ENCODE measurements at regions not wholly inside any gene's neighbourhood (a gene's known extent, or its start where the extent isn't known, plus 50 kb on each side); places are given as distances from the start of the nearest gene placed in this dataset.
A peak's percentile ranks its signal among the peaks of the same experiment; 100 is the strongest.

- no peak for DNase-seq (ENCODE audit: low spot score)
Observed at GRCh38 chr5:107146901-107147300, 523.8 kb downstream of the EFNA5 start.

- no peak for DNase-seq (ENCODE audit: low spot score)
Observed at GRCh38 chr5:107135391-107135790, 535.3 kb downstream of the EFNA5 start.

- DNase-seq (ENCODE audit: low spot score), result no peak
Observed at GRCh38 chr5:107134931-107135330, 535.8 kb downstream of the EFNA5 start.

GRCh38 chr5:107129051-107129450 lies 541.7 kb downstream of the EFNA5 start:
- DNase-seq (ENCODE audit: low spot score), result no peak

GRCh38 chr5:107127878-107128277 lies 542.9 kb downstream of the EFNA5 start:
- no peak for DNase-seq (ENCODE audit: low spot score)

DNA sequence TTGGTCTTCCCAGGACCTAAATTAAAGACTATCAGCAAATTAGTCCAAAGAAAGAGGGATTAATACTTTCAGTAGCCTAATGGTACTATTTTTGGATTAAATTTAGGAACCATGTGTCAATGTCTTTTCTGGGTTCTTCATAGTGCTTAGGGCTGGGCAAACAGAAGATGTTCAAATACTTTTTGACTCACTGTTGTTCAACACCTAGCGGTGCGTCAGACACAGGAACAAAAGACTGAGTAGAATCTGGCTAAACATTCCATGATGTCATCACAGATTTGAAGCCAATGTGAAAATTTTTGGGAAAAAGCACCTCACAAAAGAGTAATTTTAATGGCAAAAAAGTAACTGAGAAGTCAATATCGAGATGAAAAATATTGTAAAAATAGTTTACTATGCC lies 544.4 kb downstream of the EFNA5 start:
- no peak for DNase-seq (ENCODE audit: low spot score)

DNA sequence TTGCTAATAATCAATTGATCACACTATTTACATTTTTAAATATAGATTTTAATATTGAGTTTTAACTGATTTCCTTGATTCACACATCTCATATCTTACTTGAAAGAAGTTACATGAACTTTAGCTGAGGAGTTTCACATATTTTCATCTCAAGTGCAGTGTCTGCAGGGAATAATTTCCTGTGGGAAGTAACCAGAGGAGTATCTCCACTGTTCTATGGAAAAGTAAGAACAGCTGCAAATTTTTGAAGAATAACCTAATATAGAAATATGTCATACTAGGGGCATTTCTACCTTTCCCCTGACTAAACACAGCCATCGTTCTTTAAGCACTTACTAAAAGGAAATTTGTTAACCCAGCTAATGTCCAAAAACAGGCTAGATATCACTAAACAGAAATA lies 546.4 kb downstream of the EFNA5 start:
- no peak for DNase-seq (ENCODE audit: low spot score)

DNA sequence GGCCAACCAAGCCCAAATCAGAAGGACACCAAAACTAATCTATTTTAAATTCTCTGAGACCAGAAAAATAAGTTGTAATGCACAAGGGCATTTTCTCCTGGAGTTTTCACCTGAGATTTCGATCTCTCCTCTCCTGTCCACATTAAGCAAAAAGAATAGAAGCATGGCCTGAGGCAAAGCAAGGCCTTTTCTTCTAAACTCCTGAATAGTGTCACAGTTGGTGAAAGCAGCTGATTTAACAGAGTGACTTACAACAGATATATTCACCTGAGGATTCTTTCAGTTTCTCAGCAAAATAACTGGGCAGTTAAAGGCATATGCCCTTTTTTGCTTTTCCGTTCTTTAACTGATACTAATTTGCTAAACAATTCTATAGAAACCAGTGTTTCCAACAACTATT lies 547.7 kb downstream of the EFNA5 start:
- DNase-seq (ENCODE audit: low spot score), result no peak

GRCh38 chr5:107121793-107122519 lies 548.8 kb downstream of the EFNA5 start:
- no peak for DNase-seq (ENCODE audit: low spot score)

DNA sequence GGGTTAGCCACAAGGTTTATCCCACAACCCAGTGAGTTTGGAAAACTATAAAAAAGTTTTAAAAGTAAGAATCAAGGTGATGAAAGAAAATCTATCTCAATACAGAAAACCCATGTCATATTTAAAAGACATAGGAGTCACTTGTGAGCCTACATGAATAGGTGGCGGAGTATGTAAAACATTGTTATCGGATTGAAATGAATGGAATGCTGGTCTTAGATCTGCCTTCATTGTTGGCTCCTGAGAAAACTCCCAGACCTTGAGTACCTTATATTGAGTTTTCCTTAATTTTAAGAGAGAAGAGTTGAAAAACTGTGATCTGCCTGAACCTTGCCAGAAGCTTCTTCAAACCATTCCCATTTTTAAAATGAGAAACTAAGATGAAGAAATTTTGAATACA lies 551.1 kb downstream of the EFNA5 start:
- no peak for DNase-seq (ENCODE audit: low spot score)

DNA sequence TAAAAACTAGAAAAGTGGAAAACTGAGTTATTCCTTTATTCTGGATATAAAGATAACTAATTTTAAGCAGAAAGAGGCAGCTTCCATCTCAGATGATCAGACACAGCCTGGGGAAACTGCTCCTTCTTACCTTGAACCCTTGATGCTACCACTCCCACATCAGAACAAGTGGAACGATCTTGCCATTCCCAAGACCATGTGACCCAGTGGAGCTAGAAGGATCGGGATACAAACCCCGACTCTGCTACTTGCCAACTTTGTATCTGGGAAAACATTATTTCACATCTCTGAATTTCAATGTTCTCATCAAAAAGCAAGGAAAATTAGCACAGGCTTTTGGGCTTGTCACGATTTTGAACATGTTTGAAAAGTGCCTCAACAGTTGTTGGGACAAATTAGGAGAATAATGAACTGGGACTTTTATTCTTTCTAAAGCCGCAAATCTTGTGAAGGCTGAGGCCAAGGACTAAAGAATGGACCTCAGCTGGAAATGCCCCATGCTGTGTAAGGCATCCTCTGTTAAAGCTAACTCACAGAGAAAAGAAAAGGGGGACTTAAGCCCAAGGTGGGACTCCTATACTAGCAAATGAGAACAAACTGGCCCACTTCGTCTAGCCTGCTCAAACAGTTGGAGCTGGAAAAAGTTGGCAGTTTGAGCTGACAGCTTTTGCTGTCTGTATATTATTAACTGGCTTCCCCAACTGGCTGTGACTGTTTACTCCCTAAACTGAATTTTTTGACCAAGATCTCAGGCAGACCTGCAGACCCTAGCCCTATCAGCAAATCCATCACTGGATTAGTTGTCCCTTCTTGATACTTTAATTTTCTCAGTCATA lies 552.3 kb downstream of the EFNA5 start:
- peak; percentile 36 for DNase-seq (ENCODE audit: low spot score)

DNA sequence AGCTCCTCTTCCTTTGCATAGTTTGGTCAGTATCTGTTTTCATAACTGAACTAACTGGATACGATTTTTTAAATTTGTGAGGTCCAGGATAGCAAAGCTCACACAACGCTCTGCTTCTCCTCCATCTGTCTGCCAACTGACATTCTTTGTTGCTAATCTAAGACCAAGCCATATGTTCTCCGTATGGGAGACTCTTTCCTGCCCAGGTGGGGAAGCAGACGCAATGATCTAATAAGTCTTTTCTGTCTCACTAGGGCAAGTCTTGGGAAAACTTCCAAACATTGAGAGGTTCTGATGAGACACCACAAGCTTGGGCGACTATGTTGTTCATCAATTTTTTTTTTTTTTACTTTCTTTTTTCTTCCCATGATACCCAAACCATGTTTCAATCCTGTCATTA lies 558.5 kb downstream of the EFNA5 start:
- DNase-seq (ENCODE audit: low spot score), result no peak

DNA sequence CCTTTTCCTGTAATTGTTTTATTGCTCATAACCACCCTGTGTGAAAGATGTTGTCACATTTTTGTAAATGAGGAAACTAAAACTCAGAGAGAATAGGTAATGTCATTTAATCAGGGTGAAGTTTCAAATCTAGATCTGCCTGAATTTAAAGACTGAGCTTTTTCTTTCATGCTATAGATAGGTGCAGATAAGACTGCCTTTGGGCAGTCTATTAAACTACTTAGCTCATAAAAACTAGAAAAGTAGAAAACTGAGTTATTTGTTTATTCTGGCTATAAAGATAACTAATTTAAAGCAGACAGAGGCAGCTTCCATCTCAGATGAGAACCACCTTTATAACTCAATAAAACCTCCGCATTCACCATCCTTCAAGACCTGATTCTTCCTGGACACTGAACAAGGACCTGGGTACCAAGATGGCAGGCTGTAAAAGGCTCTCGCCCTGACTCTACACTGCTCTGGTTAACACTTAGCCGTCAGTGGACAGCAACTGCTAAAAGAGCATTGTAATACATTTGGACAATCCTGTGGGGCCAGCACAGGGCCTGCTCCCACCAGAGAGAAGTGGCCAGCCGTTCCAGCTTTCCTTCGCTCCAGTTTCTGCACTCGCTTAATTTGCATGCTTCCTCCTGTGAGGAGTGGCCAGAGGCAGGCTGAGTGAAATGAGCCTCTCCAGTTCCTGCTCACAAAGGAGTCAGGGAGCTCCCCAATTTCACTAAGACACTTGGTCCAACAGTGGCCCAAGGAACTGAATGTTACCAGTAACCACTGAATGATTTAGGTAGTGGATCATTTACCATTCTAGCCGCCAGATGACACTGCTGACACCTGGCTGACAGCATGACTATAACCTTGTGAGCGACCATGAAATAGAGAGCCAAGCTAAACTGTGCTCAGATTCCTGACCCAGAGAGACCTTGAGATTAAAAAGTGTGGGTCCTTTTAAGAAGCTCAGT lies 566.4 kb downstream of the EFNA5 start:
- peak; percentile 26 for DNase-seq (ENCODE audit: low spot score)

DNA sequence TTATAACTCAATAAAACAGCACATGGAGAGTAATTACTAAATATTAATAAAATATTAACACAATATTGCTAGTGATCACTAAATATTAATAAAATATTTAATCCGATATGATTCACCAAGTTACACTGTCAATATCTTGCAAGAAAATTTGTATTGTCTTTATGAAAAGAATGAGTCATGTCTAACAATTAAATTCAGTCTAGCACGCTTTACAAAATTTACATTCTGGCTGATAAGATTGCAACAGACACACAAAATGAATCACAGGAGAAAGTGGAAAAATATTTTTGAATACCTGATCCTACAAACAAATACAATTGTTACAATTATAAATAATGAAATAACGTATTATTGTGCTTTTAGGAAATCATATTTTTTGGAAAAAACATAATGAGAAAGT lies 567.2 kb downstream of the EFNA5 start:
- DNase-seq (ENCODE audit: low spot score), result no peak

- no peak for DNase-seq (ENCODE audit: low spot score)
Observed at GRCh38 chr5:107100121-107100520, 570.6 kb downstream of the EFNA5 start.

DNA sequence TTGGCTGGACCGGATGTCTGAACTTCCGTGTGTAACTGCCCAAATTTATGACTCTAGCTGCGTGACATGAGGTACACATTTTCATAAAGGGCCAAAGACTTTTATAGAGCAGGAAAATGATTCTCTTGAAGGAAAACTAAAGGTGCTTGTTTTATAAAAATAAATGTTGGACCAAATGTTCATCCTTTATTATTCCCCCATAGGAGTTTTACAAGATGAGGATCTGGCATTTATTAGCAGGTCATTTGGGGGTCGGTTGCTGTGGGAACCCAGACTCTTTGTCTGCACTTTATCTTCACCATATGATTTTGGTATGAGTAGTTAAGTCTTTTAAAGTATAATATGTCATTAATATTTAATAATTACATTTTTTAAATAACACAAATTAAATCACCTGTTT lies 571.2 kb downstream of the EFNA5 start:
- no peak for DNase-seq (ENCODE audit: low spot score)

GRCh38 chr5:107092695-107093094 lies 578.0 kb downstream of the EFNA5 start:
- no peak for DNase-seq (ENCODE audit: low spot score)

GRCh38 chr5:107090506-107090905 lies 580.2 kb downstream of the EFNA5 start:
- no peak for DNase-seq (ENCODE audit: low spot score)

- no peak for DNase-seq (ENCODE audit: low spot score)
Observed at GRCh38 chr5:107088907-107089306, 581.8 kb downstream of the EFNA5 start.

- no peak for DNase-seq (ENCODE audit: low spot score)
Observed at GRCh38 chr5:107085572-107085971, 585.2 kb downstream of the EFNA5 start.

- no peak for DNase-seq (ENCODE audit: low spot score)
Observed at GRCh38 chr5:107074996-107075395, 595.7 kb downstream of the EFNA5 start.

GRCh38 chr5:107072967-107073366 lies 597.8 kb downstream of the EFNA5 start:
- DNase-seq (ENCODE audit: low spot score), result no peak
